WERI-Rb-1 (cell line): ENCODE measurements at regions not wholly inside any gene's neighbourhood (a gene's known extent, or its start where the extent isn't known, plus 50 kb on each side); places are given as distances from the start of the nearest gene placed in this dataset.

Experiments
- DNase-seq: peaks from one replicate; pipeline ENCODE4 v3.0.0-alpha.2; 2020
- H3K27ac ChIP-seq: fragments of 250-450 bp; sonication (Bioruptor Pico); 2 replicates; pipeline ENCODE4 v1.5.1; 2020; ENCODE audit warnings: mild to moderate bottlenecking, moderate library complexity
- H3K27me3 ChIP-seq: fragments of 250-450 bp; sonication (Bioruptor Pico); 2 replicates; pipeline ENCODE4 v1.5.1; 2021; ENCODE audit warnings: mild to moderate bottlenecking, low read depth, moderate library complexity; ENCODE audit not compliant: insufficient read depth, severe bottlenecking
- H3K36me3 ChIP-seq: fragments of 250-450 bp; sonication (Bioruptor Pico); 2 replicates; pipeline ENCODE4 v1.5.1; 2020; ENCODE audit warnings: mild to moderate bottlenecking, moderate library complexity
- H3K4me3 ChIP-seq: 2 replicates; pipeline ENCODE4 v1.5.1; 2011; ENCODE audit warnings: low read depth, mild to moderate bottlenecking, control low read depth, low read length
- H3K9me3 ChIP-seq: fragments of 250-450 bp; sonication (Bioruptor Pico); 2 replicates; pipeline ENCODE4 v1.5.1; 2021; ENCODE audit warnings: mild to moderate bottlenecking, moderate library complexity; ENCODE audit not compliant: severe bottlenecking
- CTCF ChIP-seq: IDR thresholded peaks from 2 replicates; pipeline ENCODE4 v1.5.1; 2011; ENCODE audit warnings: low read depth, mild to moderate bottlenecking, control low read depth, inconsistent platforms, low read length

- no peak overlapping the region for H3K4me3 ChIP-seq
- TF ChIP-seq CTCF = no peak
- DNase-seq = no peak
These were observed 482.0 kb upstream of the LRRTM1 start for GRCh38 chr2:80786584-80786983.

GRCh38 chr2:80778704-80779103 is 474.2 kb upstream of the LRRTM1 start:
- Histone ChIP-seq H3K27ac (no peak overlapping the region), H3K27me3 (no peaks in the 10 kb centered on the region), H3K4me3 (no peak overlapping the region), H3K36me3 (no peaks in the 10 kb centered on the region), H3K9me3 (peaks cover 6% of the 10 kb centered on the region)
- no peak for TF ChIP-seq CTCF
- no peak for DNase-seq

More at GRCh38 chr2:80786584-80786983, 482.0 kb upstream of the LRRTM1 start:
- Histone ChIP-seq H3K9me3 (peaks cover 6% of the 10 kb centered on the region), H3K27me3 (no peaks in the 10 kb centered on the region), H3K27ac (no peak overlapping the region), H3K36me3 (no peaks in the 10 kb centered on the region)

DNA sequence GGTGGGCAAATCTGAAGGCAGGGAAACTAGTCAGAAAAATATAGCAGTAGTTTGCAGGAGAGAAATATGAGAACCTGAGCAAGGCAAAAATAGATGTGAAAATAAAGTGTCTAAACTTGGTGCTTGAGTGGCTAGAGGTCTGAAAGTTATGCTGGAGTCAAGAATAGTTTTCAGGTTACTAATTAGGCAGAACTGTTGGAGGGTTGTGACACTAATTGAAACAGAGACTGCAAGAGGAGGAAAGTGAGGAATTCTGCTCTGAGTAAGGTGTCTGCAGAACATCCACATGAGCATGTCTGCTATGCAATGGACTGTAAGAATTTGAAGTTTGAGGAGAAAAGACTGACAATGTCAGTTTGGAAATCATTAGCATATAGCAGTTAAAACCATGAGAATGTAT is 444.0 kb upstream of the LRRTM1 start:
- no peak overlapping the region for H3K27ac ChIP-seq
- H3K36me3 ChIP-seq = no peaks in the 10 kb centered on the region
- H3K4me3 ChIP-seq = no peak overlapping the region
- H3K27me3 ChIP-seq = no peaks in the 10 kb centered on the region
- H3K9me3 ChIP-seq = no peaks in the 10 kb centered on the region
- no peak for TF ChIP-seq CTCF
- no peak for DNase-seq

DNA sequence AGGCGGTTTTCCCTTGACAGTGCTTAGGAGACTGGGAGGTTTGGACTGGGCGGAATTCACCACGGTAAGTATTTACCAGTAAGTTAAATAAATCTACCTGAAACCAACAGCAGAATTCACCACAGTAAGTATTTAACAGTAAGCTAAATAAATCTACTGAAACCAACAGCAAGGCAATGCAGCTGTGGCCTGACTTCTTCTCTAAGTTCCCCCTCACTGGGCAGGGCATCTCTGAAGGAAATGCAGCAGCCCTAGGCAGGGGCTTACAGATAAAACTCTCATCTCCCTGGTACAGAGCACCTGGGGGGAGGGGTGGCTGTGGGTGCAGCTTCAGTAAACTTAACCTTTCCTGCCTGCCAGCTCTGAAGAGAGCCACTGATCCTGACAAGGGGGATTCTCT is 432.5 kb upstream of the LRRTM1 start:
- Histone ChIP-seq H3K4me3 (no peak overlapping the region), H3K9me3 (no peaks in the 10 kb centered on the region), H3K36me3 (no peaks in the 10 kb centered on the region), H3K27ac (no peak overlapping the region), H3K27me3 (no peaks in the 10 kb centered on the region)
- DNase-seq = no peak
- no peak for TF ChIP-seq CTCF

GRCh38 chr2:80725001-80725400 is 420.4 kb upstream of the LRRTM1 start:
- Histone ChIP-seq H3K27ac (no peak overlapping the region), H3K36me3 (no peaks in the 10 kb centered on the region), H3K4me3 (no peak overlapping the region), H3K27me3 (no peaks in the 10 kb centered on the region), H3K9me3 (no peaks in the 10 kb centered on the region)
- TF ChIP-seq CTCF = no peak
- DNase-seq = no peak

- Histone ChIP-seq H3K9me3 (no peaks in the 10 kb centered on the region), H3K36me3 (no peaks in the 10 kb centered on the region), H3K4me3 (no peak overlapping the region), H3K27me3 (no peaks in the 10 kb centered on the region), H3K27ac (no peak overlapping the region)
- TF ChIP-seq CTCF = no peak
- no peak for DNase-seq
These were observed 418.3 kb upstream of the LRRTM1 start for GRCh38 chr2:80722803-80723202.
